ENCODE measurements at regions not wholly inside any gene's neighbourhood (a gene's known extent, or its start where the extent isn't known, plus 50 kb on each side); places are given as distances from the start of the nearest gene placed in this dataset.

DNA sequence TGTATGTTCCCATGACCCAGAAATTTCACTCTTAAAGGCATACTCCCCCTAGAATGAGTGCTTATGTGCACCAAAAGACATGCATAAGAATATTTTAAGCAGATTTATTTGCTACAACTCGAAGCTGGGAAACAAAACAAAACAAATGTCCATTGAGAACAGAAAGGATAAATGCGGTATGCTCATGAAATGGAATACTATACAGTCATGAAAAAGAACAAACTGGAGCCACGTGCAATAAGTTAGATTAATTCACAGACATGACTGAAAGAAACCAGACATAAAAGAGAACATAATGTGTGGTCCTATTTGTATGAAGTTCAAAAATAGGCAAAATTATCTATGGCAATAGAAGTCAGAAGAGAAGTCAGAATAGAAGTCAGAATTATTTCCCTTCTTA, 69.9 kb downstream of the TBX3 start:
- TF ChIP-seq, protein P1, sequence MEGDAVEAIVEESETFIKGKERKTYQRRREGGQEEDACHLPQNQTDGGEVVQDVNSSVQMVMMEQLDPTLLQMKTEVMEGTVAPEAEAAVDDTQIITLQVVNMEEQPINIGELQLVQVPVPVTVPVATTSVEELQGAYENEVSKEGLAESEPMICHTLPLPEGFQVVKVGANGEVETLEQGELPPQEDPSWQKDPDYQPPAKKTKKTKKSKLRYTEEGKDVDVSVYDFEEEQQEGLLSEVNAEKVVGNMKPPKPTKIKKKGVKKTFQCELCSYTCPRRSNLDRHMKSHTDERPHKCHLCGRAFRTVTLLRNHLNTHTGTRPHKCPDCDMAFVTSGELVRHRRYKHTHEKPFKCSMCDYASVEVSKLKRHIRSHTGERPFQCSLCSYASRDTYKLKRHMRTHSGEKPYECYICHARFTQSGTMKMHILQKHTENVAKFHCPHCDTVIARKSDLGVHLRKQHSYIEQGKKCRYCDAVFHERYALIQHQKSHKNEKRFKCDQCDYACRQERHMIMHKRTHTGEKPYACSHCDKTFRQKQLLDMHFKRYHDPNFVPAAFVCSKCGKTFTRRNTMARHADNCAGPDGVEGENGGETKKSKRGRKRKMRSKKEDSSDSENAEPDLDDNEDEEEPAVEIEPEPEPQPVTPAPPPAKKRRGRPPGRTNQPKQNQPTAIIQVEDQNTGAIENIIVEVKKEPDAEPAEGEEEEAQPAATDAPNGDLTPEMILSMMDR (IDR thresholded peaks at IDR 0.05; ENCODE audit: insufficient read depth, low read depth, low read length) = no peak
- no peak for TF ChIP-seq EZH2 (IDR thresholded peaks at IDR 0.05; ENCODE audit: insufficient read depth, low read length)

Measured in astrocyte (in vitro differentiated cells and primary cell).